ENCODE measurements at regions not wholly inside any gene's neighbourhood (a gene's known extent, or its start where the extent isn't known, plus 50 kb on each side); places are given as distances from the start of the nearest gene placed in this dataset.

- DNase-seq (ENCODE audit: low read depth in 1 of 2, low spot score in 2 of 2) = no peak
- Histone ChIP-seq H3K9me3 (ENCODE audit: insufficient read depth in 2 of 2, low read depth in 1 of 2, low read length in 1 of 2) (no peaks in the 10 kb centered on the region), H3K36me3 (ENCODE audit: control insufficient read depth in 2 of 4, insufficient read depth in 4 of 4, low read length in 3 of 4) (no peaks in the 10 kb centered on the region), H2BK5ac (ENCODE audit: low read depth, low read length) (no peak overlapping the region), H4K8ac (ENCODE audit: extremely low read depth, insufficient read depth, low read length) (no peak overlapping the region), H3K79me2 (ENCODE audit: control insufficient read depth in 1 of 2, insufficient read depth in 2 of 2, low read length in 2 of 2) (no peaks in the 10 kb centered on the region), H3K9ac (replicated peaks in 1 of 4; ENCODE audit: extremely low read depth in 1 of 4, low read depth in 3 of 4, low read length in 3 of 4) (no peak overlapping the region), H2BK15ac (ENCODE audit: low read length) (no peak overlapping the region), H3K23me2 (ENCODE audit: low read depth, low read length) (no peaks in the 10 kb centered on the region), H3K56ac (replicated peaks; ENCODE audit: insufficient read length, low read depth, low read length) (no peak overlapping the region), H3K4me1 (replicated peaks in 1 of 4; ENCODE audit: control insufficient read depth in 3 of 4, insufficient read depth in 4 of 4, low read length in 3 of 4) (no peaks in the 10 kb centered on the region), H3K23ac (ENCODE audit: insufficient read length) (no peak overlapping the region), H3K79me1 (ENCODE audit: low read depth, low read length) (no peaks in the 10 kb centered on the region), H2BK20ac (ENCODE audit: low read length) (no peak overlapping the region), H3K18ac (ENCODE audit: extremely low read depth, low read length) (no peak overlapping the region), H2AFZ (ENCODE audit: low read length) (no peak overlapping the region), H3K4me3 (ENCODE audit: extremely low read depth in 1 of 4, insufficient read depth in 2 of 4, low read depth in 3 of 4, low read length in 4 of 4) (no peak overlapping the region), H2BK120ac (replicated peaks; ENCODE audit: low read depth, low read length) (no peak overlapping the region), H3K4ac (replicated peaks; ENCODE audit: insufficient read length, low read depth, low read length) (no peak overlapping the region), H3K14ac (ENCODE audit: insufficient read length) (no peak overlapping the region), H3K27ac (ENCODE audit: low read depth, low read length) (no peak overlapping the region), H3K27me3 (replicated peaks in 1 of 4; ENCODE audit: control insufficient read depth in 3 of 4, extremely low read depth in 1 of 4, insufficient read depth in 3 of 4, low read length in 3 of 4) (peaks cover 0 to under 1% (median 0%) of the 10 kb centered on the region in 4 experiments; a peak in 1 of 7 replicates), H4K5ac (ENCODE audit: insufficient read length, low read depth, low read length) (no peak overlapping the region), H2AK5ac (ENCODE audit: low read depth, low read length) (no peak overlapping the region), H4K91ac (replicated peaks; ENCODE audit: insufficient read length, low read length) (no peak overlapping the region), H2BK12ac (ENCODE audit: low read depth, low read length) (no peak overlapping the region), H4K20me1 (replicated peaks in 1 of 2; ENCODE audit: control insufficient read depth in 1 of 2, insufficient read depth in 2 of 2, low read length in 2 of 2) (no peaks in the 10 kb centered on the region), H3K4me2 (ENCODE audit: insufficient read depth in 1 of 2, low read depth in 2 of 2, low read length in 2 of 2) (no peak overlapping the region)
- ChIA-PET CTCF (ENCODE audit: partially characterized antibody) (no interaction called here), POLR2A (ENCODE audit: partially characterized antibody) (no interaction called here)
- WGBS, 2 experiments (ENCODE audit: extremely low coverage in 1 of 2, insufficient coverage in 1 of 2, insufficient read length in 1 of 2, insufficient replicate concordance in 2 of 2, low coverage in 1 of 2, low lambda C conversion rate in 2 of 2, missing lambda C conversion rate in 1 of 2) = 96% methylated on average over 1 of the region's 1 CpG; no CpG with 5 or more reads in 1 of the 2 experiments
- no peak for TF ChIP-seq SIN3A (conservative IDR thresholded peaks at IDR 0.05 in 1 of 2, IDR thresholded peaks at IDR 0.05 in 1 of 2; ENCODE audit: low read depth in 1 of 2, low read length in 2 of 2)
- no peak for TF ChIP-seq TCF12 (IDR thresholded peaks at IDR 0.05; ENCODE audit: low read depth, low read length)
- no peak for TF ChIP-seq JUN (IDR thresholded peaks at IDR 0.05; ENCODE audit: low read depth, low read length)
- TF ChIP-seq EZH2 (IDR thresholded peaks at IDR 0.05; ENCODE audit: low read depth, low read length, severe bottlenecking) = no peak
- TF ChIP-seq ATF2 (IDR thresholded peaks at IDR 0.05; ENCODE audit: low read length) = no peak
- TF ChIP-seq CEBPB (IDR thresholded peaks at IDR 0.05; ENCODE audit: low read depth, low read length) = no peak
- TF ChIP-seq MAX (IDR thresholded peaks at IDR 0.05) = no peak
- no peak for TF ChIP-seq KDM1A (IDR thresholded peaks at IDR 0.05; ENCODE audit: borderline replicate concordance, low read length)
- no peak for TF ChIP-seq SRF (IDR thresholded peaks at IDR 0.05; ENCODE audit: low read depth, low read length)
- no peak for TF ChIP-seq RXRA (IDR thresholded peaks at IDR 0.05; ENCODE audit: insufficient read depth, low read depth, low read length)
- no peak for FAIRE-seq
Measured at GRCh38 chr5:89372176-89372575, 489.2 kb upstream of the MEF2C start.
